GM12878 (cell line): ENCODE measurements at regions not wholly inside any gene's neighbourhood (a gene's known extent, or its start where the extent isn't known, plus 50 kb on each side); places are given as distances from the start of the nearest gene placed in this dataset.

Source experiments
- ATAC-seq: fragments of 200-7000 bp; cut with Tn5 transposase; 3 replicates; pipeline ENCODE4 v1.9.1; 2020; ENCODE audit warnings: mild to moderate bottlenecking, moderate library complexity
- BruUV-seq: library from RNA; stranded (reverse); fragments of 400-500 nt; replicated peaks from 2 replicates; lab custom pipeline; 2021; lab: Mats Ljungman, UMichigan
- CTCF ChIA-PET: fragments of 300-600 bp; sonication (Branson Sonifier 250); formaldehyde crosslinking; extraction: SDS; loops from one replicate; lab custom pipeline; 2021; ENCODE audit warnings: inconsistent platforms; lab: Yijun Ruan, JAX
- POLR2A ChIA-PET: fragments of 350-600 bp; formaldehyde crosslinking; extraction: SDS; loops from one replicate; lab custom pipeline; 2021; ENCODE audit warnings: inconsistent platforms; lab: Charles Lee
- RAD21 ChIA-PET: fragments of 300-600 bp; sonication (Branson Sonifier 250); formaldehyde crosslinking; loops from one replicate; lab custom pipeline; 2023; ENCODE audit warnings: antibody characterized with exemption; ENCODE audit not compliant: unreplicated experiment; lab: Charles Lee
- SMC1A ChIA-PET: fragments of 300-600 bp; sonication (Branson Sonifier 250); formaldehyde crosslinking; loops from one replicate; lab custom pipeline; 2023; ENCODE audit not compliant: unreplicated experiment, uncharacterized antibody; lab: Charles Lee
- DNase-seq: peaks from one replicate; pipeline ENCODE4 v3.0.0-alpha.2; 2011; ENCODE audit warnings: low read depth, low spot score
- FAIRE-seq: peaks from 3 replicates; lab custom pipeline; 2011; peaks lifted over from hg19 to GRCh38; lab: Jason Lieb, UNC
- H2AFZ ChIP-seq: 2 replicates; pipeline ENCODE4 v1.6.0; 2011; ENCODE audit warnings: low read depth, low read length, control low read depth; ENCODE audit not compliant: control insufficient read depth
- H3K27ac ChIP-seq: 2 replicates; pipeline ENCODE4 v1.5.1; 2011; ENCODE audit warnings: control low read depth; ENCODE audit not compliant: control insufficient read depth, insufficient read depth
- H3K27me3 ChIP-seq, 2 experiments: replicated peaks in 1 of 2; 2 replicates each; pipeline versions ENCODE4 v1.6.0 to v1.6.1; 2011; ENCODE audit warnings: low read length in 1 of 2; ENCODE audit not compliant: control insufficient read depth in 2 of 2, insufficient read depth in 2 of 2
- H3K36me3 ChIP-seq, 2 experiments: 2 replicates each; pipeline ENCODE4 v1.5.1; 2011; ENCODE audit warnings: low read length in 1 of 2; ENCODE audit not compliant: control insufficient read depth in 2 of 2, insufficient read depth in 2 of 2
- H3K4me1 ChIP-seq: 2 replicates; pipeline ENCODE4 v1.6.1; 2011; ENCODE audit warnings: mild to moderate bottlenecking, low read length, moderate library complexity, mixed read lengths; ENCODE audit not compliant: control insufficient read depth, insufficient read depth
- H3K4me2 ChIP-seq: 2 replicates; pipeline ENCODE4 v1.6.0; 2011; ENCODE audit warnings: control low read depth; ENCODE audit not compliant: control insufficient read depth, insufficient read depth
- H3K4me3 ChIP-seq: fragments of 200-600 bp; sonication (generic); 2 replicates; pipeline ENCODE4 v1.5.1; 2016
- H3K79me2 ChIP-seq: 2 replicates; pipeline ENCODE4 v1.6.0; 2011; ENCODE audit warnings: low read length; ENCODE audit not compliant: control insufficient read depth, insufficient read depth
- H3K9ac ChIP-seq: 2 replicates; pipeline ENCODE4 v1.8.0; 2011; ENCODE audit warnings: low read length, control low read depth, mixed read lengths; ENCODE audit not compliant: control insufficient read depth, insufficient read depth
- H3K9me3 ChIP-seq: replicated peaks from 3 replicates; pipeline ENCODE4 v1.5.1; 2011; ENCODE audit warnings: mild to moderate bottlenecking, low read length; ENCODE audit not compliant: control insufficient read depth, insufficient read depth
- H4K20me1 ChIP-seq: 2 replicates; pipeline ENCODE4 v1.6.0; 2011; ENCODE audit not compliant: control insufficient read depth, insufficient read depth
- HDAC2 ChIP-seq: fragments of 200-600 bp; sonication (generic); IDR thresholded peaks from 2 replicates; pipeline ENCODE4 v1.6.1; 2017
- HDGF ChIP-seq: fragments of 450-650 bp; IDR thresholded peaks from 2 replicates; pipeline ENCODE4 v1.6.1; 2016; ENCODE audit warnings: antibody characterized with exemption
- IRF4 ChIP-seq: IDR thresholded peaks from 2 replicates; pipeline ENCODE4 v1.6.1; 2011; ENCODE audit warnings: low read depth, low read length
- PML ChIP-seq: IDR thresholded peaks from 2 replicates; pipeline ENCODE4 v1.6.1; 2012; ENCODE audit warnings: low read length, inconsistent platforms
- SIX5 ChIP-seq: IDR thresholded peaks from 2 replicates; pipeline ENCODE4 v1.6.1; 2011; ENCODE audit warnings: mild to moderate bottlenecking, low read depth, low read length, moderate library complexity; ENCODE audit not compliant: severe bottlenecking
- SPI1 ChIP-seq: IDR thresholded peaks from 2 replicates; pipeline ENCODE4 v1.6.1; 2011; ENCODE audit warnings: low read depth, mild to moderate bottlenecking, low read length, moderate library complexity, borderline replicate concordance; ENCODE audit not compliant: insufficient read depth
- SRF ChIP-seq, 2 experiments: IDR thresholded peaks; 2 replicates each; pipeline ENCODE4 v1.6.1; 2011; ENCODE audit warnings: low read depth in 2 of 2, low read length in 2 of 2, mild to moderate bottlenecking in 1 of 2, moderate library complexity in 1 of 2
- ZNF622 ChIP-seq: fragments of 450-650 bp; IDR thresholded peaks from 2 replicates; pipeline ENCODE4 v1.6.1; 2017; ENCODE audit warnings: mild to moderate bottlenecking, inconsistent platforms
- WGBS: methylation state at CpG from one replicate; pipeline ENCODE4 v1.1.6; 2016; ENCODE audit warnings: low lambda C conversion rate; ENCODE audit not compliant: insufficient replicate concordance, insufficient coverage; ENCODE audit errors: missing lambda C conversion rate; 5-methylcytosine and 5-hydroxymethylcytosine counted together
- in situ Hi-C: fragments of 300-500 bp; cut with MboI; formaldehyde crosslinking; loops from 9 replicates; pipeline ENCODE4 v1.14.3; 2018; ENCODE audit warnings: mixed read lengths
- intact Hi-C: fragments of 100-400 bp; cut with micrococcal nuclease; formaldehyde crosslinking; loops from one replicate; pipeline ENCODE4 v1.14.2; 2022; ENCODE audit not compliant: unreplicated experiment
- TF ChIP-seq, protein P1 (sequence below): fragments of 450-650 bp; formaldehyde crosslinking; IDR thresholded peaks from 2 replicates; pipeline ENCODE4 v1.4.0; 2022; ENCODE audit warnings: mild to moderate bottlenecking, moderate library complexity
- TF ChIP-seq, protein P2 (sequence below): fragments of 450-650 bp; IDR thresholded peaks from 2 replicates; pipeline ENCODE4 v1.6.1; 2017; ENCODE audit warnings: mild to moderate bottlenecking, low read depth, inconsistent platforms; ENCODE audit not compliant: poor library complexity, severe bottlenecking
- TF ChIP-seq, protein P3 (sequence below): fragments of 450-650 bp; IDR thresholded peaks from 2 replicates; pipeline ENCODE4 v1.6.1; 2016; ENCODE audit warnings: mild to moderate bottlenecking
- TF ChIP-seq, protein P4 (sequence below): fragments of 450-650 bp; IDR thresholded peaks from 2 replicates; pipeline ENCODE4 v1.6.1; 2017; ENCODE audit warnings: mild to moderate bottlenecking, moderate library complexity

DNA sequence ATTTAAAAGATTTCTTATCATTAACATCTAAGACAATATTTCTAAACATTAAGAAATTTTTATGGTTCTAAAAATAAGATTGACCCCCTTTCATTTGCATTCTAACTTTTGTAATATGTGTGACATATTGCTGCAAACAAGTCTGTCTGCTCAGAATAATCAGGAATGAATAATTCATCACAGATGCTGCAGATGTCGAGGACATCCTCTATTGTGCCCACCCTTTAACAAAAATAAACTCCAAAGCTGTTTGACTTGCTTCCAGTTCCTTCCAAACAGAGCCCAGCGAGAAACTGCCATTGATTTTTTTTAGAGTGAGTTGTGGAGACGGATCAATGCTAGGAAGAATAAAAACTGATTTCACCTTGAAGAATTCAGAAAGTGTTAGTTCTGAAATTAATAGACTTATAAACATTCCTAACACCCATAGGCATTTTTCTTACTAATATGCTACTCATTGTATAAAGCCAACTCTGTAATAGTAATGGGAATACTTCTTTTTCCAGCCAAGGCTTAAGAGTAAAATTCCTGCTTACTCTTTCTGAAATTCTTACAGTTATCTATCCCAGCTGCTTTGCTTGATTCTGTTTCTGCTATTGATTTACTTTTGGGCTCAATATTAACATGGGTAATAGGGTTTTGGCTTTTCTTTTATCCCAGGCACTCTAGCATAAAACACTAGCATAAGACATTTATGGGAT, 244.8 kb upstream of the FAM83B start (continued):
- TF ChIP-seq, protein P1, sequence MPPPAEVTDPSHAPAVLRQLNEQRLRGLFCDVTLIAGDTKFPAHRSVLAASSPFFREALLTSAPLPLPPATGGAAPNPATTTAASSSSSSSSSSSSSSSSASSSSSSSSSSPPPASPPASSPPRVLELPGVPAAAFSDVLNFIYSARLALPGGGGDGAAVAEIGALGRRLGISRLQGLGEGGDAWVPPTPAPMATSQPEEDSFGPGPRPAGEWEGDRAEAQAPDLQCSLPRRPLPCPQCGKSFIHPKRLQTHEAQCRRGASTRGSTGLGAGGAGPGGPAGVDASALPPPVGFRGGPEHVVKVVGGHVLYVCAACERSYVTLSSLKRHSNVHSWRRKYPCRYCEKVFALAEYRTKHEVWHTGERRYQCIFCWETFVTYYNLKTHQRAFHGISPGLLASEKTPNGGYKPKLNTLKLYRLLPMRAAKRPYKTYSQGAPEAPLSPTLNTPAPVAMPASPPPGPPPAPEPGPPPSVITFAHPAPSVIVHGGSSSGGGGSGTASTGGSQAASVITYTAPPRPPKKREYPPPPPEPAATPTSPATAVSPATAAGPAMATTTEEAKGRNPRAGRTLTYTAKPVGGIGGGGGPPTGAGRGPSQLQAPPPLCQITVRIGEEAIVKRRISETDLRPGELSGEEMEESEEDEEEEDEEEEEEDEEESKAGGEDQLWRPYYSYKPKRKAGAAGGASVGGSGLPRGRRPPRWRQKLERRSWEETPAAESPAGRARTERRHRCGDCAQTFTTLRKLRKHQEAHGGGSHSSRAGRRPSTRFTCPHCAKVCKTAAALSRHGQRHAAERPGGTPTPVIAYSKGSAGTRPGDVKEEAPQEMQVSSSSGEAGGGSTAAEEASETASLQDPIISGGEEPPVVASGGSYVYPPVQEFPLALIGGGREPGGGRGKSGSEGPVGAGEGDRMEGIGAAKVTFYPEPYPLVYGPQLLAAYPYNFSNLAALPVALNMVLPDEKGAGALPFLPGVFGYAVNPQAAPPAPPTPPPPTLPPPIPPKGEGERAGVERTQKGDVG (CRISPR knock-in tag): no peak
- no peak for TF ChIP-seq SIX5
- TF ChIP-seq, protein P2, sequence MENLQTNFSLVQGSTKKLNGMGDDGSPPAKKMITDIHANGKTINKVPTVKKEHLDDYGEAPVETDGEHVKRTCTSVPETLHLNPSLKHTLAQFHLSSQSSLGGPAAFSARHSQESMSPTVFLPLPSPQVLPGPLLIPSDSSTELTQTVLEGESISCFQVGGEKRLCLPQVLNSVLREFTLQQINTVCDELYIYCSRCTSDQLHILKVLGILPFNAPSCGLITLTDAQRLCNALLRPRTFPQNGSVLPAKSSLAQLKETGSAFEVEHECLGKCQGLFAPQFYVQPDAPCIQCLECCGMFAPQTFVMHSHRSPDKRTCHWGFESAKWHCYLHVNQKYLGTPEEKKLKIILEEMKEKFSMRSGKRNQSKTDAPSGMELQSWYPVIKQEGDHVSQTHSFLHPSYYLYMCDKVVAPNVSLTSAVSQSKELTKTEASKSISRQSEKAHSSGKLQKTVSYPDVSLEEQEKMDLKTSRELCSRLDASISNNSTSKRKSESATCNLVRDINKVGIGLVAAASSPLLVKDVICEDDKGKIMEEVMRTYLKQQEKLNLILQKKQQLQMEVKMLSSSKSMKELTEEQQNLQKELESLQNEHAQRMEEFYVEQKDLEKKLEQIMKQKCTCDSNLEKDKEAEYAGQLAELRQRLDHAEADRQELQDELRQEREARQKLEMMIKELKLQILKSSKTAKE: no peak

DNA sequence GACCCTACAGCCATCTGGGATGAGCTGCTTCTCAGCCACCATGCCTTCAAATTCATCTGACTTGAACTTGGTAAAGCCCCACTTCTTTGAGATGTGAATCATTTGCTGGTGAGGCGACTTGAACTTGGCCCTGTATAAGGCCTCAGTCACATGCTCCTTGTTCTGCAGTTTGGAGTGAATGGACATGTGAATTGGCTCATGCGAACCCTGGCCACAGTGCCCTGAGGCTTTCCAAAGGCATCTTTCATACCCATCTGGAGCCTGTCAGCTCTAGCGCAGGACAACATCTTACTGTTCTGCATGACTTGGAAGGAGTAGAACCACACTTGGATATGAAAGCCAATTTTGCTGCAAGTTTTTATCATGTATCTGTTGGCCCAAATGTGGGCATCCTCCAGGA, 244.0 kb upstream of the FAM83B start:
- DNase-seq: no peak
- H2AFZ ChIP-seq: no peak overlapping the region
- H3K9me3 ChIP-seq: no peaks in the 10 kb centered on the region
- ChIA-PET POLR2A (no interaction called here), RAD21 (no interaction called here), CTCF (no interaction called here), SMC1A (no interaction called here)
- H3K9ac ChIP-seq: no peak overlapping the region
- H3K4me3 ChIP-seq: no peak overlapping the region
- BruUV-seq: no TSS peak
- ATAC-seq: no peak
- H3K4me1 ChIP-seq: no peaks in the 10 kb centered on the region
- FAIRE-seq: no peak
- intact Hi-C loops: no loop called here
- no peaks in the 10 kb centered on the region for H3K27me3 ChIP-seq
- no peaks in the 10 kb centered on the region for H3K79me2 ChIP-seq
- no peak overlapping the region for H3K27ac ChIP-seq
- in situ Hi-C loops: no loop called here
- H3K36me3 ChIP-seq: no peaks in the 10 kb centered on the region
- WGBS: 44% methylated on average over 3 of the region's 3 CpGs
- no peaks in the 10 kb centered on the region for H4K20me1 ChIP-seq
- no peak overlapping the region for H3K4me2 ChIP-seq
- TF ChIP-seq PML (no peak), SPI1 (no peak), HDAC2 (no peak), SRF (IDR thresholded peaks at IDR 0.05; ENCODE audit: low read depth in 2 of 2, low read length in 2 of 2) (no peak), HDGF (no peak), ZNF622 (no peak), IRF4 (no peak)
- TF ChIP-seq, protein P3, sequence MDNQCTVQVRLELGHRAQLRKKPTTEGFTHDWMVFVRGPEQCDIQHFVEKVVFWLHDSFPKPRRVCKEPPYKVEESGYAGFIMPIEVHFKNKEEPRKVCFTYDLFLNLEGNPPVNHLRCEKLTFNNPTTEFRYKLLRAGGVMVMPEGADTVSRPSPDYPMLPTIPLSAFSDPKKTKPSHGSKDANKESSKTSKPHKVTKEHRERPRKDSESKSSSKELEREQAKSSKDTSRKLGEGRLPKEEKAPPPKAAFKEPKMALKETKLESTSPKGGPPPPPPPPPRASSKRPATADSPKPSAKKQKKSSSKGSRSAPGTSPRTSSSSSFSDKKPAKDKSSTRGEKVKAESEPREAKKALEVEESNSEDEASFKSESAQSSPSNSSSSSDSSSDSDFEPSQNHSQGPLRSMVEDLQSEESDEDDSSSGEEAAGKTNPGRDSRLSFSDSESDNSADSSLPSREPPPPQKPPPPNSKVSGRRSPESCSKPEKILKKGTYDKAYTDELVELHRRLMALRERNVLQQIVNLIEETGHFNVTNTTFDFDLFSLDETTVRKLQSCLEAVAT: no peak
- TF ChIP-seq, protein P4, sequence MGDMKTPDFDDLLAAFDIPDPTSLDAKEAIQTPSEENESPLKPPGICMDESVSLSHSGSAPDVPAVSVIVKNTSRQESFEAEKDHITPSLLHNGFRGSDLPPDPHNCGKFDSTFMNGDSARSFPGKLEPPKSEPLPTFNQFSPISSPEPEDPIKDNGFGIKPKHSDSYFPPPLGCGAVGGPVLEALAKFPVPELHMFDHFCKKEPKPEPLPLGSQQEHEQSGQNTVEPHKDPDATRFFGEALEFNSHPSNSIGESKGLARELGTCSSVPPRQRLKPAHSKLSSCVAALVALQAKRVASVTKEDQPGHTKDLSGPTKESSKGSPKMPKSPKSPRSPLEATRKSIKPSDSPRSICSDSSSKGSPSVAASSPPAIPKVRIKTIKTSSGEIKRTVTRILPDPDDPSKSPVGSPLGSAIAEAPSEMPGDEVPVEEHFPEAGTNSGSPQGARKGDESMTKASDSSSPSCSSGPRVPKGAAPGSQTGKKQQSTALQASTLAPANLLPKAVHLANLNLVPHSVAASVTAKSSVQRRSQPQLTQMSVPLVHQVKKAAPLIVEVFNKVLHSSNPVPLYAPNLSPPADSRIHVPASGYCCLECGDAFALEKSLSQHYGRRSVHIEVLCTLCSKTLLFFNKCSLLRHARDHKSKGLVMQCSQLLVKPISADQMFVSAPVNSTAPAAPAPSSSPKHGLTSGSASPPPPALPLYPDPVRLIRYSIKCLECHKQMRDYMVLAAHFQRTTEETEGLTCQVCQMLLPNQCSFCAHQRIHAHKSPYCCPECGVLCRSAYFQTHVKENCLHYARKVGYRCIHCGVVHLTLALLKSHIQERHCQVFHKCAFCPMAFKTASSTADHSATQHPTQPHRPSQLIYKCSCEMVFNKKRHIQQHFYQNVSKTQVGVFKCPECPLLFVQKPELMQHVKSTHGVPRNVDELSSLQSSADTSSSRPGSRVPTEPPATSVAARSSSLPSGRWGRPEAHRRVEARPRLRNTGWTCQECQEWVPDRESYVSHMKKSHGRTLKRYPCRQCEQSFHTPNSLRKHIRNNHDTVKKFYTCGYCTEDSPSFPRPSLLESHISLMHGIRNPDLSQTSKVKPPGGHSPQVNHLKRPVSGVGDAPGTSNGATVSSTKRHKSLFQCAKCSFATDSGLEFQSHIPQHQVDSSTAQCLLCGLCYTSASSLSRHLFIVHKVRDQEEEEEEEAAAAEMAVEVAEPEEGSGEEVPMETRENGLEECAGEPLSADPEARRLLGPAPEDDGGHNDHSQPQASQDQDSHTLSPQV: no peak
